ENCODE measurements at regions not wholly inside any gene's neighbourhood (a gene's known extent, or its start where the extent isn't known, plus 50 kb on each side); places are given as distances from the start of the nearest gene placed in this dataset.

- Histone ChIP-seq H2BK12ac (ENCODE audit: insufficient read length, low read depth, low read length) (no peak overlapping the region), H3K79me1 (ENCODE audit: insufficient read depth, low read depth, low read length, poor library complexity, severe bottlenecking) (no peaks in the 10 kb centered on the region), H3K9me3 (ENCODE audit: control insufficient read depth, low read depth, low read length) (no peaks in the 10 kb centered on the region), H3K4me2 (ENCODE audit: insufficient read depth, insufficient read length, low read length) (no peak overlapping the region), H3K14ac (ENCODE audit: insufficient read depth, low read length) (no peak overlapping the region), H3K23me2 (ENCODE audit: insufficient read length, low read depth, low read length, poor library complexity, severe bottlenecking) (no peaks in the 10 kb centered on the region), H3K9ac (ENCODE audit: extremely low read depth, insufficient read length, low read length) (no peak overlapping the region), H3K56ac (ENCODE audit: insufficient read length, low read depth, low read length) (no peak overlapping the region), H3K4ac (ENCODE audit: low read depth, low read length) (no peak overlapping the region), H4K20me1 (ENCODE audit: control insufficient read depth, insufficient read depth, insufficient read length) (no peaks in the 10 kb centered on the region), H4K8ac (replicated peaks; ENCODE audit: insufficient read length, low read depth, low read length) (no peak overlapping the region), H4K91ac (ENCODE audit: insufficient read length, low read depth, low read length) (no peak overlapping the region), H3K27me3 (ENCODE audit: insufficient read depth, low read length) (no peaks in the 10 kb centered on the region), H2AK5ac (ENCODE audit: insufficient read length, low read length) (no peak overlapping the region), H3T11ph (ENCODE audit: low read length) (no peak overlapping the region), H2BK20ac (ENCODE audit: low read depth, low read length, poor library complexity, severe bottlenecking) (no peak overlapping the region), H3K4me1 (ENCODE audit: insufficient read depth, low read length) (no peaks in the 10 kb centered on the region), H3K79me2 (ENCODE audit: insufficient read depth, low read length) (no peaks in the 10 kb centered on the region), H2BK15ac (ENCODE audit: low read depth, low read length) (no peak overlapping the region), H3K18ac (ENCODE audit: insufficient read length, low read depth, low read length) (no peak overlapping the region), H3K23ac (ENCODE audit: insufficient read length, low read depth, low read length) (no peak overlapping the region), H2BK5ac (ENCODE audit: insufficient read length, low read length) (no peak overlapping the region), H3K27ac (ENCODE audit: insufficient read length, low read depth, low read length) (no peak overlapping the region), H2BK120ac (ENCODE audit: low read depth, low read length, poor library complexity, severe bottlenecking) (no peak overlapping the region), H2AFZ (ENCODE audit: low read length) (no peak overlapping the region), H4K5ac (ENCODE audit: insufficient read length, low read depth, low read length) (no peak overlapping the region)
- no peak overlapping the region for H3K27ac Mint-ChIP-seq
- no peak overlapping the region for H3K4me3 Mint-ChIP-seq
- no peak for DNase-seq
- TF ChIP-seq CTCF (conservative IDR thresholded peaks at IDR 0.05): no peak
- H3K27me3 Mint-ChIP-seq (ENCODE audit: low read depth): no peaks in the 10 kb centered on the region
- no peaks in the 10 kb centered on the region for H3K4me1 Mint-ChIP-seq
- H3K36me3 Mint-ChIP-seq (ENCODE audit: insufficient read depth in 1 of 3, low read depth in 3 of 3): peaks cover 0 to 3% (median 0%) of the 10 kb centered on the region in 3 experiments; a peak in 1 of 7 replicates
- no peaks in the 10 kb centered on the region; a peak in 1 of 5 replicates for H3K9me3 Mint-ChIP-seq
- no CpG with 5 or more reads among the region's 1 CpG for WGBS (ENCODE audit: extremely low coverage, insufficient read length, low lambda C conversion rate)
Measured at GRCh38 chr16:63890081-63890480, 1231.8 kb downstream of the CDH11 start.

All from H9 (cell line).